GM21515 (cell line): ENCODE measurements at regions not wholly inside any gene's neighbourhood (a gene's known extent, or its start where the extent isn't known, plus 50 kb on each side); places are given as distances from the start of the nearest gene placed in this dataset.

Source experiments
- ATAC-seq: cut with Tn5 transposase; IDR thresholded peaks from one replicate; pipeline ENCODE4 v1.9.1; 2021; ENCODE audit not compliant: unreplicated experiment

GRCh38 chr7:25653384-25653783 lies 425.1 kb upstream of the NPVF start:
- ATAC-seq, result no peak

- no peak for ATAC-seq
Measured at GRCh38 chr7:25656071-25656470, 427.8 kb upstream of the NPVF start.

GRCh38 chr7:25656581-25657026 lies 428.3 kb upstream of the NPVF start:
- no peak for ATAC-seq

GRCh38 chr7:25658375-25658774 lies 430.1 kb upstream of the NPVF start:
- ATAC-seq, result no peak

- no peak for ATAC-seq
Measured at GRCh38 chr7:25659841-25660240, 431.6 kb upstream of the NPVF start.

- no peak for ATAC-seq
Measured at GRCh38 chr7:25662841-25663800, 434.8 kb upstream of the NPVF start.

- no peak for ATAC-seq
Measured at GRCh38 chr7:25663877-25664276, 435.6 kb upstream of the NPVF start.

GRCh38 chr7:25664593-25664992 lies 436.3 kb upstream of the NPVF start:
- ATAC-seq, result peak; percentile 68

GRCh38 chr7:25665374-25665773 lies 437.1 kb upstream of the NPVF start:
- ATAC-seq, result no peak

GRCh38 chr7:25665903-25666670 lies 437.8 kb upstream of the NPVF start:
- ATAC-seq, result no peak

- no peak for ATAC-seq
Measured at GRCh38 chr7:25666671-25667060, 438.4 kb upstream of the NPVF start.

- ATAC-seq, result no peak
Measured at GRCh38 chr7:25669281-25669781, 441.0 kb upstream of the NPVF start.

- no peak for ATAC-seq
Measured at GRCh38 chr7:25669961-25670841, 441.9 kb upstream of the NPVF start.

- no peak for ATAC-seq
Measured at GRCh38 chr7:25671111-25671510, 442.8 kb upstream of the NPVF start.

GRCh38 chr7:25672496-25672895 lies 444.2 kb upstream of the NPVF start:
- no peak for ATAC-seq

- ATAC-seq, result no peak
Measured at GRCh38 chr7:25675789-25676474, 447.6 kb upstream of the NPVF start.

- ATAC-seq, result no peak
Measured at GRCh38 chr7:25677595-25677994, 449.3 kb upstream of the NPVF start.

GRCh38 chr7:25678215-25678614 lies 449.9 kb upstream of the NPVF start:
- no peak for ATAC-seq

GRCh38 chr7:25680636-25681035 lies 452.4 kb upstream of the NPVF start:
- no peak for ATAC-seq

- ATAC-seq, result no peak
Measured at GRCh38 chr7:25684360-25684759, 456.1 kb upstream of the NPVF start.
